ENCODE measurements at regions not wholly inside any gene's neighbourhood (a gene's known extent, or its start where the extent isn't known, plus 50 kb on each side); places are given as distances from the start of the nearest gene placed in this dataset.

DNA sequence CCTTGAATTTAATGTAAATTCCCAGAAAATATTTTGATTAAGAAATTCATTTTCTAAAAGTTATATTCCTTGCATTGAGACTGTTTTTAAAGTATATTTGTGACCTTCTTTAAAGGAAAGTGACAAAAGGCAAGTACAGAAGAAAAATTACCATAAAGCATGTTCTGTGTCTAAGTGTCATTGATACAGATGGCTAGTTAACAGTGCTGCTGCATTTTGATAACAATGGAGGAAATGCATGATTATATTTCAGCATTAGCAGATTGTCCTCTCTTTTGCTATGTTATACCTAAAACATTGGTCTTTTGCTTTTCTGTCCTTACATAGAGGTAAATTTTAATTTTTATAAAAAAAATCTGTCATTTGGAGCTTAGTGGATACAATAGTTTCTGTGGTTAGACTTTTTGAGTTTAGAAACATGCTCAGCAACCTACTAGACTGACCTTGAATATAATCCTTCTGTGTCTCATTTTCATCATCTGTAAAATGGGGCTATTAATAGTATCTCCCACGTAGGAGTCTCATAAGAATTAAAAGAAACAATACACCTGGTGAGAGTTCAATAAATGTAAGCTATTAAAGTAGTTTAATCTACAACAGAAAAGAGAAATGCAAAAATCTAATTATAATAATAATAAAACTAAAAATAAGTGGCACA, 51.1 kb upstream of the RGS21 start:
- DNase-seq (ENCODE audit: low read depth, low spot score), result no peak
- no peaks in the 10 kb centered on the region for H3K9me3 ChIP-seq (ENCODE audit: low read depth, low read length)
- H3K36me3 ChIP-seq (ENCODE audit: insufficient read depth, low read length), result no peaks in the 10 kb centered on the region
- no peak overlapping the region for H3K4me3 ChIP-seq
- H3K9ac ChIP-seq (ENCODE audit: insufficient read length), result no peak overlapping the region
- no peak overlapping the region for H3K27ac ChIP-seq
- TF ChIP-seq EZH2 (IDR thresholded peaks at IDR 0.05) (no peak), POLR2AphosphoS5 (IDR thresholded peaks at IDR 0.05; ENCODE audit: borderline replicate concordance, low read depth, low read length) (no peak), FOXP2 (optimal IDR thresholded peaks at IDR 0.05; ENCODE audit: control extremely low read depth, extremely low read length, insufficient read depth) (no peak)

DNA sequence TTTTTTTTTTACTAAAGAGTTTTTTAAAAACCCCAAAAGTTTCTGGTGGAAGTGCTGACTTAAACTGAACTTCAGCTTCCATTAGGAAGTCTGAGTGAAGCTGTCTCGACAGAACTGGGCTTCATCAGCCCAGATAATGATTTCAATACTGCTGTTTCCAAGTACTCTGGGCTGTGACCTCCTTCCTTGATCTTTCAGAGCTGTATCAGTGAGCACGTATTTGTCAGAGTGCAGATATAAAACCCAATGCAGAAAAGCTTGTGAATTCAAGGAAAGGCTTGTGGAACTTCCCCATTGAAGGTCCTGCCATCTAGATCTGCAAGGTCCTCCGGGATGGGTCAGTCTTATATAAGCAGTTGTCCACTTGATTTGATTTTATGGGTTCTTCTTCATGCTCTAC, 50.1 kb upstream of the RGS21 start:
- Histone ChIP-seq H3K9me3 (ENCODE audit: low read depth, low read length) (no peaks in the 10 kb centered on the region), H3K9ac (ENCODE audit: insufficient read length) (no peak overlapping the region), H3K36me3 (ENCODE audit: insufficient read depth, low read length) (no peaks in the 10 kb centered on the region), H3K27ac (no peak overlapping the region), H3K4me3 (no peak overlapping the region)
- TF ChIP-seq FOXP2 (optimal IDR thresholded peaks at IDR 0.05; ENCODE audit: control extremely low read depth, extremely low read length, insufficient read depth) (no peak), EZH2 (IDR thresholded peaks at IDR 0.05) (no peak), POLR2AphosphoS5 (IDR thresholded peaks at IDR 0.05; ENCODE audit: borderline replicate concordance, low read depth, low read length) (no peak)
- DNase-seq (ENCODE audit: low read depth, low spot score), result no peak

Measured in SK-N-MC (cell line).